Ishikawa (cell line): ENCODE measurements at regions not wholly inside any gene's neighbourhood (a gene's known extent, or its start where the extent isn't known, plus 50 kb on each side); places are given as distances from the start of the nearest gene placed in this dataset.

Source experiments
- CEBPB ChIP-seq: IDR thresholded peaks from 2 replicates; pipeline ENCODE4 v1.6.1; 2012
- EP300 ChIP-seq: IDR thresholded peaks from 2 replicates; pipeline ENCODE4 v1.6.1; 2012; ENCODE audit warnings: borderline replicate concordance
- MAX ChIP-seq: IDR thresholded peaks from 2 replicates; pipeline ENCODE4 v1.6.1; 2012
- NFIC ChIP-seq: IDR thresholded peaks from 2 replicates; pipeline ENCODE4 v1.6.1; 2012
- YY1 ChIP-seq: IDR thresholded peaks from 2 replicates; pipeline ENCODE4 v1.6.1; 2012; ENCODE audit warnings: low read depth
- TF ChIP-seq, protein P1 (sequence below): IDR thresholded peaks from 2 replicates; pipeline ENCODE4 v1.6.1; 2012; ENCODE audit warnings: low read depth, mild to moderate bottlenecking

GRCh38 chr3:178083906-178084866 lies 452.1 kb upstream of the KCNMB2 start:
- TF ChIP-seq MAX (no peak), YY1 (no peak), NFIC (no peak), EP300 (no peak), CEBPB (no peak)
- TF ChIP-seq, protein P1, sequence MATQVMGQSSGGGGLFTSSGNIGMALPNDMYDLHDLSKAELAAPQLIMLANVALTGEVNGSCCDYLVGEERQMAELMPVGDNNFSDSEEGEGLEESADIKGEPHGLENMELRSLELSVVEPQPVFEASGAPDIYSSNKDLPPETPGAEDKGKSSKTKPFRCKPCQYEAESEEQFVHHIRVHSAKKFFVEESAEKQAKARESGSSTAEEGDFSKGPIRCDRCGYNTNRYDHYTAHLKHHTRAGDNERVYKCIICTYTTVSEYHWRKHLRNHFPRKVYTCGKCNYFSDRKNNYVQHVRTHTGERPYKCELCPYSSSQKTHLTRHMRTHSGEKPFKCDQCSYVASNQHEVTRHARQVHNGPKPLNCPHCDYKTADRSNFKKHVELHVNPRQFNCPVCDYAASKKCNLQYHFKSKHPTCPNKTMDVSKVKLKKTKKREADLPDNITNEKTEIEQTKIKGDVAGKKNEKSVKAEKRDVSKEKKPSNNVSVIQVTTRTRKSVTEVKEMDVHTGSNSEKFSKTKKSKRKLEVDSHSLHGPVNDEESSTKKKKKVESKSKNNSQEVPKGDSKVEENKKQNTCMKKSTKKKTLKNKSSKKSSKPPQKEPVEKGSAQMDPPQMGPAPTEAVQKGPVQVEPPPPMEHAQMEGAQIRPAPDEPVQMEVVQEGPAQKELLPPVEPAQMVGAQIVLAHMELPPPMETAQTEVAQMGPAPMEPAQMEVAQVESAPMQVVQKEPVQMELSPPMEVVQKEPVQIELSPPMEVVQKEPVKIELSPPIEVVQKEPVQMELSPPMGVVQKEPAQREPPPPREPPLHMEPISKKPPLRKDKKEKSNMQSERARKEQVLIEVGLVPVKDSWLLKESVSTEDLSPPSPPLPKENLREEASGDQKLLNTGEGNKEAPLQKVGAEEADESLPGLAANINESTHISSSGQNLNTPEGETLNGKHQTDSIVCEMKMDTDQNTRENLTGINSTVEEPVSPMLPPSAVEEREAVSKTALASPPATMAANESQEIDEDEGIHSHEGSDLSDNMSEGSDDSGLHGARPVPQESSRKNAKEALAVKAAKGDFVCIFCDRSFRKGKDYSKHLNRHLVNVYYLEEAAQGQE = no peak
